K562 (cell line): ENCODE measurements at regions not wholly inside any gene's neighbourhood (a gene's known extent, or its start where the extent isn't known, plus 50 kb on each side); places are given as distances from the start of the nearest gene placed in this dataset.

ENCODE experiments used
- MLX ChIP-seq, 2 experiments: fragments of 450-650 bp in 1 of 2; sonication (generic) in 1 of 2; formaldehyde crosslinking; conservative IDR thresholded peaks; 2 replicates each; pipeline versions ENCODE4 v1.4.0 to v1.8.1; 2020 to 2022; ENCODE audit warnings: mild to moderate bottlenecking in 1 of 2, missing genetic modification reagents in 1 of 2
- NR2C1 ChIP-seq, 2 experiments: fragments of 450-650 bp; IDR thresholded peaks; 2 replicates each; pipeline ENCODE4 v1.6.1; 2017; ENCODE audit warnings: mild to moderate bottlenecking in 2 of 2, antibody characterized with exemption in 1 of 2, inconsistent platforms in 1 of 2, missing compliant biosample characterization in 1 of 2, missing genetic modification characterization in 1 of 2
- THAP7 ChIP-seq: fragments of 250-450 bp; sonication (Bioruptor Pico); IDR thresholded peaks from 2 replicates; pipeline ENCODE4 v1.5.0; 2021
- ZBTB40 ChIP-seq, 2 experiments: fragments of 450-650 bp in 1 of 2; sonication (generic) in 1 of 2; formaldehyde crosslinking in 1 of 2; IDR thresholded peaks; 2 replicates each; pipeline versions ENCODE4 v1.7.1 to v1.9.0; 2016 to 2022; ENCODE audit warnings: inconsistent platforms in 1 of 2, mild to moderate bottlenecking in 1 of 2, missing genetic modification reagents in 1 of 2

GRCh38 chr20:60330461-60330860, 372.2 kb downstream of the CDH26 start (continued):
- TF ChIP-seq ZBTB40 (IDR thresholded peaks at IDR 0.05), result no peak
- TF ChIP-seq ZBTB40 (CRISPR knock-in tag; IDR thresholded peaks at IDR 0.05), result no peak
- TF ChIP-seq NR2C1 (IDR thresholded peaks at IDR 0.05), result no peak
- no peak for TF ChIP-seq NR2C1 (tag; IDR thresholded peaks at IDR 0.05)
- no peak for TF ChIP-seq THAP7 (CRISPR knock-in tag)
- no peak for TF ChIP-seq MLX (CRISPR knock-in tag; conservative IDR thresholded peaks at IDR 0.05)
